NCI-H460 (cell line): ENCODE measurements at regions not wholly inside any gene's neighbourhood (a gene's known extent, or its start where the extent isn't known, plus 50 kb on each side); places are given as distances from the start of the nearest gene placed in this dataset.

Experiments used
- small RNA-seq, 2 experiments: library from RNA; depleted of rRNA; stranded (forward); fragments of <200 nt; gene quantifications; one replicate each; pipeline ENCODE3, GENCODE V24; 2014

Small RNAs in the stretch of these regions (small RNA-seq; reads per million reads assigned to genes)
- gene AL161932.1 (0 reads per million in 2 experiments), gene RNU7-22P (0 reads per million in 2 experiments)
